ENCODE measurements at regions not wholly inside any gene's neighbourhood (a gene's known extent, or its start where the extent isn't known, plus 50 kb on each side); places are given as distances from the start of the nearest gene placed in this dataset.

GRCh38 chr5:62689599-62690368 lies 111.2 kb downstream of the LRRC70 start (continued):
- TF ChIP-seq USF2 (IDR thresholded peaks at IDR 0.05; ENCODE audit: low read length) (no peak), POLR2A (IDR thresholded peaks at IDR 0.05; ENCODE audit: control extremely low read depth in 1 of 2, low read depth in 2 of 2, low read length in 2 of 2) (no peak), CHD2 (IDR thresholded peaks at IDR 0.05; ENCODE audit: low read length) (no peak), CREB1 (IDR thresholded peaks at IDR 0.05) (no peak), RFX5 (IDR thresholded peaks at IDR 0.05; ENCODE audit: borderline replicate concordance, low read depth, low read length) (no peak), ASH2L (IDR thresholded peaks at IDR 0.05; ENCODE audit: low read length) (no peak), SUZ12 (IDR thresholded peaks at IDR 0.05; ENCODE audit: low read length) (no peak)

Data from H1 (cell line).